ENCODE measurements at regions not wholly inside any gene's neighbourhood (a gene's known extent, or its start where the extent isn't known, plus 50 kb on each side); places are given as distances from the start of the nearest gene placed in this dataset.
"Not testable (repeated sequence)": the region's sequence is repeated elsewhere in the genome, so short reads cannot be mapped to it uniquely, and the experiment has no call there.

DNA sequence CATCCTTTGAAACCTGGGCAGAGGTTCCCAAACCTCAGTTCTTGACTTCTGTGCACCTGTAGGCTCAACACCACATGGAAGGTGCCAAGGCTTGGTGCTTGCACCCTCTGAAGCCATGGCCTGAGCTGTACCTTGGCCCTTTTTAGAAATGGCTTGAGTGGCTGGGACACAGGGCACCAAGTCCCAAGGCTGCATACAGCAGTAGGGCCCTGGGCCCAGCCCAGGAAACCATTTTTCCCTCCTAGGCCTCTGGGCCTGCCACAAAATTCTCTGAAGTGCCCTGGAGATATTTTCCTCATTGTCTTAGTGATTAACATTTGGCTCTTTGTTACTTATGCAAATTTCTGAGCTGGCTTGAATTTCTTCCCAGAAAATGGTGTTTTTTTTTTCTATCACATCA lies 65.6 kb upstream of the ACTRT2 start:
- POLR2A ChIA-PET: no interaction called here
- no peak overlapping the region for H3K27ac ChIP-seq (ENCODE audit: low read depth, low read length, poor library complexity, severe bottlenecking)
- H3K4me2 ChIP-seq (ENCODE audit: low read length): no peak overlapping the region
- DNase-seq (ENCODE audit: low spot score): no peak
- no peaks in the 10 kb centered on the region for H4K20me1 ChIP-seq (ENCODE audit: insufficient read depth, low read length)
- intact Hi-C loops (cut with micrococcal nuclease; ENCODE audit: unreplicated experiment): no loop called here
- H3K9me2 ChIP-seq (ENCODE audit: insufficient read depth, low read length): no peaks in the 10 kb centered on the region
- H3K79me2 ChIP-seq (ENCODE audit: insufficient read depth, low read depth, low read length): no peaks in the 10 kb centered on the region
- no peak overlapping the region for H3K4me3 ChIP-seq (ENCODE audit: low read depth, low read length, poor library complexity, severe bottlenecking)
- peaks cover 22% of the 10 kb centered on the region for H3K9me3 ChIP-seq (ENCODE audit: low read length)
- CTCF ChIA-PET (ENCODE audit: unreplicated experiment): no interaction called here
- no peak overlapping the region for H2AFZ ChIP-seq (ENCODE audit: low read length)
- TF ChIP-seq, protein P1, sequence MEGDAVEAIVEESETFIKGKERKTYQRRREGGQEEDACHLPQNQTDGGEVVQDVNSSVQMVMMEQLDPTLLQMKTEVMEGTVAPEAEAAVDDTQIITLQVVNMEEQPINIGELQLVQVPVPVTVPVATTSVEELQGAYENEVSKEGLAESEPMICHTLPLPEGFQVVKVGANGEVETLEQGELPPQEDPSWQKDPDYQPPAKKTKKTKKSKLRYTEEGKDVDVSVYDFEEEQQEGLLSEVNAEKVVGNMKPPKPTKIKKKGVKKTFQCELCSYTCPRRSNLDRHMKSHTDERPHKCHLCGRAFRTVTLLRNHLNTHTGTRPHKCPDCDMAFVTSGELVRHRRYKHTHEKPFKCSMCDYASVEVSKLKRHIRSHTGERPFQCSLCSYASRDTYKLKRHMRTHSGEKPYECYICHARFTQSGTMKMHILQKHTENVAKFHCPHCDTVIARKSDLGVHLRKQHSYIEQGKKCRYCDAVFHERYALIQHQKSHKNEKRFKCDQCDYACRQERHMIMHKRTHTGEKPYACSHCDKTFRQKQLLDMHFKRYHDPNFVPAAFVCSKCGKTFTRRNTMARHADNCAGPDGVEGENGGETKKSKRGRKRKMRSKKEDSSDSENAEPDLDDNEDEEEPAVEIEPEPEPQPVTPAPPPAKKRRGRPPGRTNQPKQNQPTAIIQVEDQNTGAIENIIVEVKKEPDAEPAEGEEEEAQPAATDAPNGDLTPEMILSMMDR (conservative IDR thresholded peaks at IDR 0.05; ENCODE audit: low read length): no peak
- no peak for TF ChIP-seq EZH2phosphoT487 (IDR thresholded peaks at IDR 0.05; ENCODE audit: borderline replicate concordance, low read depth, low read length)
- H3K4me1 ChIP-seq (ENCODE audit: insufficient read depth, low read length, poor library complexity, severe bottlenecking): peaks cover 17% of the 10 kb centered on the region
- BruUV-seq (replicated peaks): no TSS peak
- H3K36me3 ChIP-seq (ENCODE audit: insufficient read depth, low read length): no peaks in the 10 kb centered on the region

DNA sequence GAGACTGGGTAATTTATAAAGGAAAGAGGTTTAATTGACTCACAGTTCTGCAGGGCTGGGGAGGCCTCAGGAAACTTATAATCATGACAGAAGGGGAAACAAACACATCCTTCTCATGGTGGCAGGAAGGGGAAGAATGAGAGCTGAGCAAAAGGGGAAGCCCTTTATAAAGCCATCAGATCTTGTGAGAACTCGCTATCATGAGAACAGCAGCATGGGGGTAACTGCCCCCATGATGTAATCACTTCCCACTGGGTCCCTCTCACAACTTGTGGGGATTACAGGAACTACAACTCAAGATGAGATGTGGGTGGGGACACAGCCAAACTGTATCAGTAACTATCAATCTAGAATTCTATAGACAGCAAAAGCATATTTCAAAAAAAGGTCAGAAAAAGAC lies 64.7 kb upstream of the ACTRT2 start:
- no peaks in the 10 kb centered on the region for H3K36me3 ChIP-seq (ENCODE audit: insufficient read depth, low read length)
- no peaks in the 10 kb centered on the region for H3K9me2 ChIP-seq (ENCODE audit: insufficient read depth, low read length)
- no peak overlapping the region for H2AFZ ChIP-seq (ENCODE audit: low read length)
- H3K27ac ChIP-seq (ENCODE audit: low read depth, low read length, poor library complexity, severe bottlenecking): no peak overlapping the region
- POLR2A ChIA-PET: no interaction called here
- no peaks in the 10 kb centered on the region for H4K20me1 ChIP-seq (ENCODE audit: insufficient read depth, low read length)
- TF ChIP-seq, protein P1 (conservative IDR thresholded peaks at IDR 0.05; ENCODE audit: low read length): no peak
- TF ChIP-seq EZH2phosphoT487 (IDR thresholded peaks at IDR 0.05; ENCODE audit: borderline replicate concordance, low read depth, low read length): no peak
- H3K79me2 ChIP-seq (ENCODE audit: insufficient read depth, low read depth, low read length): no peaks in the 10 kb centered on the region
- no TSS peak for BruUV-seq (replicated peaks)
- CTCF ChIA-PET (ENCODE audit: unreplicated experiment): no interaction called here
- intact Hi-C loops (cut with micrococcal nuclease; ENCODE audit: unreplicated experiment): no loop called here
- peaks cover 22% of the 10 kb centered on the region for H3K9me3 ChIP-seq (ENCODE audit: low read length)
- no peak for DNase-seq (ENCODE audit: low spot score)
- no peak overlapping the region for H3K4me3 ChIP-seq (ENCODE audit: low read depth, low read length, poor library complexity, severe bottlenecking)
- H3K4me2 ChIP-seq (ENCODE audit: low read length): no peak overlapping the region
- peaks cover 15% of the 10 kb centered on the region for H3K4me1 ChIP-seq (ENCODE audit: insufficient read depth, low read length, poor library complexity, severe bottlenecking)

GRCh38 chr1:2957329-2957728 lies 63.9 kb upstream of the ACTRT2 start:
- ChIA-PET POLR2A (no interaction called here), CTCF (ENCODE audit: unreplicated experiment) (no interaction called here)
- Histone ChIP-seq H3K4me3 (ENCODE audit: low read depth, low read length, poor library complexity, severe bottlenecking) (no peak overlapping the region), H3K27ac (ENCODE audit: low read depth, low read length, poor library complexity, severe bottlenecking) (no peak overlapping the region), H3K79me2 (ENCODE audit: insufficient read depth, low read depth, low read length) (no peaks in the 10 kb centered on the region), H4K20me1 (ENCODE audit: insufficient read depth, low read length) (no peaks in the 10 kb centered on the region), H2AFZ (ENCODE audit: low read length) (no peak overlapping the region), H3K4me2 (ENCODE audit: low read length) (no peak overlapping the region), H3K9me2 (ENCODE audit: insufficient read depth, low read length) (no peaks in the 10 kb centered on the region), H3K9me3 (ENCODE audit: low read length) (peaks cover 22% of the 10 kb centered on the region), H3K36me3 (ENCODE audit: insufficient read depth, low read length) (no peaks in the 10 kb centered on the region), H3K4me1 (ENCODE audit: insufficient read depth, low read length, poor library complexity, severe bottlenecking) (peaks cover 15% of the 10 kb centered on the region)
- intact Hi-C loops (cut with micrococcal nuclease; ENCODE audit: unreplicated experiment): no loop called here
- DNase-seq (ENCODE audit: low spot score): no peak
- TF ChIP-seq, protein P1 (conservative IDR thresholded peaks at IDR 0.05; ENCODE audit: low read length): no peak
- no peak for TF ChIP-seq EZH2phosphoT487 (IDR thresholded peaks at IDR 0.05; ENCODE audit: borderline replicate concordance, low read depth, low read length)
- no TSS peak for BruUV-seq (replicated peaks)

DNA sequence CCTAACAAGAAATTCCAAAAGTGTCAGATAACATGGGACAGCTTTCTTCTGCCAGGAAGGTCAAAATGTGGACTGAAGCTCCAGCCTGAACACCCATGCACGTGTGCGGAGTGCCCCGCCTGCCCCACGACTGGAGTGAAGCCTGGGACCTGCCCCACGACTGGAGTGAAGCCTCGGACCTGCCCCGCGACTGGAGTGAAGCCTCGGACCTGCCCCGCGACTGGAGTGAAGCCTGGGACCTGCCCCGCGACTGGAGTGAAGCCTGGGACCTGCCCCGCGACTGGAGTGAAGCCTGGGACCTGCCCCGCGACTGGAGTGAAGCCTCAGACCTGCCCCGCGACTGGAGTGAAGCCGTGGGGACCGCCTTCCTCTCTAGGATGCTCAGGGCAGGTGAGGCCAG lies 61.4 kb upstream of the ACTRT2 start:
- H3K4me1 ChIP-seq (ENCODE audit: insufficient read depth, low read length, poor library complexity, severe bottlenecking); intact Hi-C loops (cut with micrococcal nuclease; ENCODE audit: unreplicated experiment); H4K20me1 ChIP-seq (ENCODE audit: insufficient read depth, low read length); H3K36me3 ChIP-seq (ENCODE audit: insufficient read depth, low read length); H3K79me2 ChIP-seq (ENCODE audit: insufficient read depth, low read depth, low read length); H3K4me2 ChIP-seq (ENCODE audit: low read length); H3K27ac ChIP-seq (ENCODE audit: low read depth, low read length, poor library complexity, severe bottlenecking); H3K4me3 ChIP-seq (ENCODE audit: low read depth, low read length, poor library complexity, severe bottlenecking); POLR2A ChIA-PET; H3K9me2 ChIP-seq (ENCODE audit: insufficient read depth, low read length); BruUV-seq (replicated peaks); DNase-seq (ENCODE audit: low spot score); H2AFZ ChIP-seq (ENCODE audit: low read length); CTCF ChIA-PET (ENCODE audit: unreplicated experiment): not testable (repeated sequence)
- H3K9me3 ChIP-seq (ENCODE audit: low read length): peaks cover 14% of the 10 kb centered on the region
